ENCODE measurements at regions not wholly inside any gene's neighbourhood (a gene's known extent, or its start where the extent isn't known, plus 50 kb on each side); places are given as distances from the start of the nearest gene placed in this dataset.

DNA sequence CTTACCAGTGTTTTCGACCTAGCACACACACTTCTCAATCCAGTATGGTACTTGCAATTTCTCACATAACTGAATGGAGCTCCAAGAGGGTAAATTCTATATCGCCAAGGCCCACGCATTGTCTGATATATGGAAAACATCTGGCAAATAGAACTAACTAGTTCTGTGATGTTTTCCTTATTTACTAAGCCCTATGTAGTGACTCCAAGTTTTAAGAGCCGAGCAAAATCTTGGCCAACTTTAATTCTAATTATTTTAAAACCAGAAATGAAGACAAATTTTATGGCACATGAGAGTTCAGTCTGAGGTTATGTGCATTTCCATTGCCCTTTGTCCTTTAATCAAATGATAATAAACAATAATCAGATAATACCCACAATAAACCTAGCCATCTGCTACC is 1119.7 kb upstream of the CNTNAP5 start:
- Histone ChIP-seq H4K20me1 (ENCODE audit: insufficient read depth, low read length) (no peaks in the 10 kb centered on the region), H3K27me3 (ENCODE audit: control insufficient read depth in 2 of 2, insufficient read depth in 2 of 2, low read length in 2 of 2) (no peaks in the 10 kb centered on the region), H2AFZ (ENCODE audit: insufficient read depth, low read depth, low read length, poor library complexity, severe bottlenecking) (no peak overlapping the region), H3K9ac (ENCODE audit: insufficient read depth, low read length, poor library complexity, severe bottlenecking) (no peak overlapping the region), H3K27ac (ENCODE audit: low read depth in 1 of 2, low read length in 2 of 2) (no peak overlapping the region), H3K9me3 (replicated peaks in 1 of 2; ENCODE audit: control insufficient read depth in 1 of 2, insufficient read depth in 1 of 2, low read length in 2 of 2) (no peaks in the 10 kb centered on the region), H3K79me2 (ENCODE audit: insufficient read depth, low read length) (no peaks in the 10 kb centered on the region), H3K36me3 (replicated peaks in 1 of 2; ENCODE audit: control insufficient read depth in 1 of 2, insufficient read depth in 2 of 2, low read length in 2 of 2) (no peaks in the 10 kb centered on the region), H3K4me3 (replicated peaks in 1 of 3; ENCODE audit: low read depth in 2 of 3, low read length in 3 of 3) (no peak overlapping the region), H3K4me2 (replicated peaks; ENCODE audit: extremely low read depth, low read length, poor library complexity, severe bottlenecking) (no peak overlapping the region), H3K4me1 (ENCODE audit: control insufficient read depth in 1 of 2, insufficient read depth in 2 of 2, low read length in 2 of 2) (no peaks in the 10 kb centered on the region)
- peaks cover 0 to 2% (median 0%) of the 10 kb centered on the region in 7 donors for H3K9me3 Mint-ChIP-seq
- TF ChIP-seq, protein P1, sequence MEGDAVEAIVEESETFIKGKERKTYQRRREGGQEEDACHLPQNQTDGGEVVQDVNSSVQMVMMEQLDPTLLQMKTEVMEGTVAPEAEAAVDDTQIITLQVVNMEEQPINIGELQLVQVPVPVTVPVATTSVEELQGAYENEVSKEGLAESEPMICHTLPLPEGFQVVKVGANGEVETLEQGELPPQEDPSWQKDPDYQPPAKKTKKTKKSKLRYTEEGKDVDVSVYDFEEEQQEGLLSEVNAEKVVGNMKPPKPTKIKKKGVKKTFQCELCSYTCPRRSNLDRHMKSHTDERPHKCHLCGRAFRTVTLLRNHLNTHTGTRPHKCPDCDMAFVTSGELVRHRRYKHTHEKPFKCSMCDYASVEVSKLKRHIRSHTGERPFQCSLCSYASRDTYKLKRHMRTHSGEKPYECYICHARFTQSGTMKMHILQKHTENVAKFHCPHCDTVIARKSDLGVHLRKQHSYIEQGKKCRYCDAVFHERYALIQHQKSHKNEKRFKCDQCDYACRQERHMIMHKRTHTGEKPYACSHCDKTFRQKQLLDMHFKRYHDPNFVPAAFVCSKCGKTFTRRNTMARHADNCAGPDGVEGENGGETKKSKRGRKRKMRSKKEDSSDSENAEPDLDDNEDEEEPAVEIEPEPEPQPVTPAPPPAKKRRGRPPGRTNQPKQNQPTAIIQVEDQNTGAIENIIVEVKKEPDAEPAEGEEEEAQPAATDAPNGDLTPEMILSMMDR (IDR thresholded peaks at IDR 0.05), result no peak
- H3K4me3 Mint-ChIP-seq, result no peak overlapping the region
- peaks cover 0 to 1% (median 0%) of the 10 kb centered on the region in 3 donors for H3K27me3 Mint-ChIP-seq (ENCODE audit: low read depth in 3 of 3)
- intact Hi-C loops (cut with micrococcal nuclease), result no loop called here
- WGBS (ENCODE audit: insufficient coverage), result no CpG with 5 or more reads among the region's 4 CpGs
- no peaks in the 10 kb centered on the region for H3K4me1 Mint-ChIP-seq
- H3K27ac Mint-ChIP-seq, result no peak overlapping the region
- no peaks in the 10 kb centered on the region for H3K36me3 Mint-ChIP-seq
- DNase-seq, result no peak

DNA sequence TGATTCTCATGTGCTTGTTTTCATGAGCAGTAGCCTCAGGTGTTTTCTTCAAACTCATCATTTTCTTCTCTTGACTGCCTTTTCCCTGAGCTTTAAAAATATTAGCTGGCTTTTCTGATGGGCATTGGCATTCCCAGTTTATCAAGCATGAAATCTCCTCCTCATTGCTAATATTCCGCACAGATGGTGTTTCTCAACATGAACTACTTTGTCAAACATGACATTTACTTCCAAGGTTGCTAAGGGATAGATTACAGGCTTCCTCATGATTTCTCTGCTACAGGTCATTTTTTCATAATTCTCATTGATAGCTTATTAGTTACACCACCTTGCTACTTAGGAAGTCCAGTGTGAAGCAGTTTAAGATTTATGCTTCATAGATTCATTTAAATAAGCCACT is 1116.9 kb upstream of the CNTNAP5 start:
- H3K27me3 ChIP-seq (ENCODE audit: control insufficient read depth in 2 of 2, insufficient read depth in 2 of 2, low read length in 2 of 2), result no peaks in the 10 kb centered on the region
- Mint-ChIP-seq H3K36me3 (no peaks in the 10 kb centered on the region), H3K4me1 (no peaks in the 10 kb centered on the region), H3K27ac (no peak overlapping the region), H3K4me3 (no peak overlapping the region), H3K27me3 (ENCODE audit: low read depth in 3 of 3) (peaks cover 0 to 1% (median 0%) of the 10 kb centered on the region in 3 donors), H3K9me3 (peaks cover 0 to 2% (median 1%) of the 10 kb centered on the region in 7 donors)
- WGBS (ENCODE audit: insufficient coverage), result no CpG with 5 or more reads among the region's 1 CpG
- no peaks in the 10 kb centered on the region for H3K79me2 ChIP-seq (ENCODE audit: insufficient read depth, low read length)
- no peak overlapping the region for H3K4me3 ChIP-seq (replicated peaks in 1 of 3; ENCODE audit: low read depth in 2 of 3, low read length in 3 of 3)
- no peaks in the 10 kb centered on the region for H3K9me3 ChIP-seq (replicated peaks in 1 of 2; ENCODE audit: control insufficient read depth in 1 of 2, insufficient read depth in 1 of 2, low read length in 2 of 2)
- TF ChIP-seq, protein P1 (IDR thresholded peaks at IDR 0.05), result no peak
- no peak overlapping the region for H3K27ac ChIP-seq (ENCODE audit: low read depth in 1 of 2, low read length in 2 of 2)
- no peaks in the 10 kb centered on the region for H3K36me3 ChIP-seq (replicated peaks in 1 of 2; ENCODE audit: control insufficient read depth in 1 of 2, insufficient read depth in 2 of 2, low read length in 2 of 2)
- intact Hi-C loops (cut with micrococcal nuclease), result no loop called here
- H4K20me1 ChIP-seq (ENCODE audit: insufficient read depth, low read length), result no peaks in the 10 kb centered on the region
- no peak overlapping the region for H2AFZ ChIP-seq (ENCODE audit: insufficient read depth, low read depth, low read length, poor library complexity, severe bottlenecking)
- H3K4me2 ChIP-seq (replicated peaks; ENCODE audit: extremely low read depth, low read length, poor library complexity, severe bottlenecking), result no peak overlapping the region
- DNase-seq, result no peak
- H3K9ac ChIP-seq (ENCODE audit: insufficient read depth, low read length, poor library complexity, severe bottlenecking), result no peak overlapping the region
- no peaks in the 10 kb centered on the region for H3K4me1 ChIP-seq (ENCODE audit: control insufficient read depth in 1 of 2, insufficient read depth in 2 of 2, low read length in 2 of 2)
